ENCODE measurements at regions not wholly inside any gene's neighbourhood (a gene's known extent, or its start where the extent isn't known, plus 50 kb on each side); places are given as distances from the start of the nearest gene placed in this dataset.

- DNase-seq (ENCODE audit: low read depth) = no peak
Measured at GRCh38 chr3:43180027-43180426, 74.1 kb upstream of the POMGNT2 start.

GRCh38 chr3:43178891-43179366 is 73.0 kb upstream of the POMGNT2 start:
- no peak for DNase-seq (ENCODE audit: low read depth)

GRCh38 chr3:43177085-43177484 is 71.2 kb upstream of the POMGNT2 start:
- DNase-seq (ENCODE audit: low read depth) = no peak

GRCh38 chr3:43176666-43177065 is 70.8 kb upstream of the POMGNT2 start:
- no peak for DNase-seq (ENCODE audit: low read depth)

GRCh38 chr3:43175541-43175940 is 69.7 kb upstream of the POMGNT2 start:
- DNase-seq (ENCODE audit: low read depth) = no peak

GRCh38 chr3:43173949-43174348 is 68.1 kb upstream of the POMGNT2 start:
- DNase-seq (ENCODE audit: low read depth) = no peak

DNA sequence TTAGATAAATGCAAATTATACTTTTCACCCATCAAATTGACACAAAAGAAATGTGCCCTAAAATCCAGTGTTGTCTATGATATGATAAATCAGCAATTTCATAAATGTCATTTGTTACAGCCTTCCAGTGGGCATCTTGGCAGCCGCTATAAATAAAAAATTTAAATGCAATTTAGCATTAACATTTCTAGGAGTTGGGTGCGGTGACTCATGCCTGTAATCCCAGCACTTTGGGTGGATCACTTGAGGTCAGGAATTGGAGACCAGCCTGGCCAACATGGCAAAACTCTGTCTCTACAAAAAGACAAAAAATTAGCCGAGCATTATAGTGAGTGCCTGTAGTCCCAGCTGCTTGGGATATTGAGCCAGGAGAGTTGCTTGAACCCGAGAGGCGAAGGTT is 65.9 kb upstream of the POMGNT2 start:
- DNase-seq (ENCODE audit: low read depth) = no peak

DNA sequence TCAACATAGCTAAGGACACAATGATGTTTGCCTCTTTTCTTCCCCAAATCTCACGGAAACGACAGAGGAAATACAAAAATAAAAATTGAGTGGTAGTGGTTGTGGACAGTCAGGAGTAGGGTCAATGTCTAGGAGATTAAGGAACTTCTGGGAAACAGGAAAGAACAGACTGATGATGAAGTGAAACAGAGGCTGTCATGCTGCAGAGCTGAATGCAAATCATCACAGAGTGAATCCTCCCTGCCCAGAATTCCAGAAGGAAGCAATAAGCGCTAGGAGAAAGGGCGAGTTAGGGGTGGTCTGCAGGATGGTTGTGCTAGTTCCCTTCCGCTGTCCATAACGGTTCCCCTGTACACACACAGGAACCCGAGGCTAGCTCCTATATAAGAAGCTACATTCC is 64.7 kb upstream of the POMGNT2 start:
- no peak for DNase-seq (ENCODE audit: low read depth)

DNA sequence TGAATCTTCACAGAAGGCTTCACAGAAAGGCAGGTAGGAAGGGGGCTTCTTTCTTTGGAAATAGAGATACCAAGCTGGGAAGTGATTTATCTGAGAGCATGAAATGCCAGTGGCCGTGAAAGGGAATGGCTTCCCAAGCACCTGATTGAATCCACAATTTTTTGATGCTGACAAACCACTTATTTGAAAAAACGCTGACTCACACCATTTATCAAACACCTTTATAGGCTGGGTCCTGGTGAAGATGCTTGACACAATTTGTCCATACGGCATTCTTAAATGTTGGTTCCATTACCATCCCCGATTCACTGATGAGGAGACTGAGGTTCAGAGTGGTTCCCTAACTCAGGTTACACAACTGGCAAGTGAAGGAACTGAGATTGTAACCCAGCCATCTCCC is 64.1 kb upstream of the POMGNT2 start:
- DNase-seq (ENCODE audit: low read depth) = no peak

DNA sequence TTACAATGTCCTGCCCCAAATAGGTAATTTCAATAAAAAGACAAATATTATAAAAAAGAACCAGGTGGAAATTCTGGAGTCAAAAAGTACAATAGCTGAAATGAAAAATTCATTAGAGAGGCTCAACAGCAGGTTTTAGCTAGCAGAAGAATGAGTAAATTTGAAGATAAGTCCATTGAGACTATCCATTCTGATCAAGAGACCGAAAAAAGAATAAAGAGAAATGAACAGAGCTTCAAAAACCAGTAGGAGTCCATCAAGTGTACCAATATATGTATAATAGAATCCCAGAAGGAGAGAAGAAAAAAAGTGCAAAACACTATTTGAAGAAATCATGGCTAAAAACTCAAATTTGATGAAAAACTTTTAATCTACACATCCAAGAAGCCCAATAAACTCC is 60.5 kb upstream of the POMGNT2 start:
- no peak for DNase-seq (ENCODE audit: low read depth)

- no peak for DNase-seq (ENCODE audit: low read depth)
Measured at GRCh38 chr3:43165786-43166185, 59.9 kb upstream of the POMGNT2 start.

DNA sequence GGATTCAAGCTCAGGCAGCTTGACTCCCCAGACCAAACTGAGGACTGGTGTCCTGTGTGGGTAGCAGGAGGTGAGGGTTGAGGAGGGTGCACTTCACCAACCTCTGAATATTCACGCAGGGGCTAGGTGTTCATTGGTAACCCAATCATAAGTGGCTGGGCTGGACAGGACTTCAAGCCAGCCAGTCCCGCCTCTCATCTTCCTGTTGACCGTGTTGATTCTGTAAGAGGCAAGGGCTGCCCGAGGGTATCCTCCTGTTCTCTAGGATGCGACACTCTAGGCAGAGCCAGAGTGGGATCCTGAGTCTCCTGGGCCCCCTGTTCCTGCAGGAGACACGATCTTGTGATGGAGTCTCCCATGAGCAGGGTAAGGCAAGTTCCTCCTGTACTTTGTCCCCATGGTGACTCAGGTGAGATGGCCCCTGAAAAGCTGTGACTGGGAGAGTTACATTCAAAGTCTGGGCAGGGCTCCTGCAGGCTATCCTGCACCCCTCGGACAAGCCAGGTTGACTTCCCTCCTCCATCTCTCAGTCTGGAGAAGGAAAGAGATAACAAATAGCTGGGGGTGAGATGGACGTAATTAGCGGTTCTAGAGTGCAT is 58.1 kb upstream of the POMGNT2 start:
- DNase-seq (ENCODE audit: low read depth) = no peak

DNA sequence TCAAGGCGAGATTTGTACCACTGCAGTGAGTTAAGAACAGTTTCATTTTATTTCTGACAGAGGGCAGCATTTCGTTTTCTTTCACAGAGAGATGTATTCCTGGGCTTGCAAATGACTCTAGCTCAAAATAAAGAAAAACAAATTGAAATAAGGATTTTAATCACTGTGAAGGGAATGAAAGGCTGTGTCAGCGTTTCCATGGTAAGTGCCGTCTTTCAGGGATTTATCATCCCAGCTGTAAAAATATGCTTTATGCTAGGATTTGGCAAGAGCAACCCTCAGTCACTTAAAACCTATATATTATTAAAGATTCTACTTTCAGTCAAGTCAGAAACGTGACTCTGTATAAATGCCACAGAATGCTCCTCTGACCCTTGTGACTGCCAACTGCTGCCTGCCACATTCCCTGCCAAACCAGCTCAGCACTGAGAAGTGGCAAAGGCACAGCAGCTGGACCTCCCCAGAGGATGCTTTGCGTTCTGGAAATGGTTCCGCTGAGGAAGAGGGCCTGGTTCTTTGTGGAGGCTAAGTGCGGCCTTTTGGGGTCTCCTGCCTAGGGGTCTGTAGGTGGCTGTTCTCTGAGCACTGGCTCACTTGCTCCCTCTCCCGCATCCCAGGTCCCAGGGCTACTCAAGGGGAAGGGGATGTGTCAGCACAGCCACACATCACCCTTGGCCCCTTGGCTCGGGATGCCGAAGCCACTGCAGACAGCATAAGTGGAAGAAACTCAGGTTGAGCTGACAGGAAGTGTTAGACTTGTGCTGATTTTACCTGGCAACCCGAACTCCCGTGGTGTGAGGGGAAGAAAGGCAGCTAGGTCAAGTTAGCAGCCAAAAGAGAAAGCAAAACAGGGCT is 56.6 kb upstream of the POMGNT2 start:
- DNase-seq (ENCODE audit: low read depth) = no peak

- DNase-seq (ENCODE audit: low read depth) = no peak
Measured at GRCh38 chr3:43161684-43162229, 55.9 kb upstream of the POMGNT2 start.

DNA sequence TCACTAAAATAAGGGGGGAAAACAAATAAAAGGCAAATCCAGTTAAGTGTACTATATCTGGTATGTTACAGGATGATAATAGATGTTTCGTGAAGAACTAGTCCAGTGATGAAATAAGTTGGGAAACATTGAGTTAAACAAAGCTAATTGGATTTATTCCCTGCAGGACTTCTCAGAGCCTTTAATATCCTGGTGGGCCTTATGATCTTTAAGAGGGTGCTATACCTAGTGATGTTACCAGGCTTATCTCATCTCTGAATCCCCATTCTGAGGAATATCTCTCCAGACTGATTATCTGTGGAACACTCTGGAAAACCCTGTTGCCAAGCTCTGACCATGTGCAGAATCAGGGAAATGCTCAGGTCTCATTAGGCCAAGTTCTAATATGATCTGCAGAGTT is 54.8 kb upstream of the POMGNT2 start:
- DNase-seq (ENCODE audit: low read depth) = no peak

GRCh38 chr3:43159876-43160255 is 54.0 kb upstream of the POMGNT2 start:
- DNase-seq (ENCODE audit: low read depth) = no peak

GRCh38 chr3:43159131-43159875 is 53.4 kb upstream of the POMGNT2 start:
- no peak for DNase-seq (ENCODE audit: low read depth)

DNA sequence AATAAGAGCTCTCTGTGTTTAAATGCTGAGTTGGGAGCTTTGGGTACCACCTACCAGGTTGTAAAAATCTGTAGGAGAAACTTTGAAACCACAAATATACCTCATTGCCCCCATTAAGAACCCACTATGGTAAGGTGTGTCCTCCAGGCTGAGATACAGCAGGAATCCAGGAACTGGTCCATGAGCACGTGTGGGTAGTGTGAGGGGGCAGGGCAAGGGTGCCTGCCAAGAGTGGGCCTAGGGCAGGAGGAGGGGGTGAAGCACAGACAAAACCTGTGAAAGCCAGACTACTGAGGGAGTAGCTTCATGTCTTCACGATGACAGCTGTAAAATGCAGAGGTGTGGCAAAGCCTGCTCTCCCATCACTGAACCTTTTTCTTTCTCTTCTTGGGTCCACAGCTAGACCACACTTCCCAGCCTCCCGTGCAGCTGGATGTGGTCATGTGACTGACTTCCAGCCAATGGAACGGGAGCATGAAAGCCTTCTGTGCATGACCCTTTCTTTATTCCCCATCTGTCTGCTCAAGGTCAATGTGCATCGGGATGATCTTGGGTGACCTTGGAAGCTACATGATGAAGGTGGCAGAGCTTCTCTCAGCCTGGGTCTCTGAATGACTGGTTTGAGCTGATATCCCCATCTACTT is 51.1 kb upstream of the POMGNT2 start:
- DNase-seq (ENCODE audit: low read depth) = no peak

DNA sequence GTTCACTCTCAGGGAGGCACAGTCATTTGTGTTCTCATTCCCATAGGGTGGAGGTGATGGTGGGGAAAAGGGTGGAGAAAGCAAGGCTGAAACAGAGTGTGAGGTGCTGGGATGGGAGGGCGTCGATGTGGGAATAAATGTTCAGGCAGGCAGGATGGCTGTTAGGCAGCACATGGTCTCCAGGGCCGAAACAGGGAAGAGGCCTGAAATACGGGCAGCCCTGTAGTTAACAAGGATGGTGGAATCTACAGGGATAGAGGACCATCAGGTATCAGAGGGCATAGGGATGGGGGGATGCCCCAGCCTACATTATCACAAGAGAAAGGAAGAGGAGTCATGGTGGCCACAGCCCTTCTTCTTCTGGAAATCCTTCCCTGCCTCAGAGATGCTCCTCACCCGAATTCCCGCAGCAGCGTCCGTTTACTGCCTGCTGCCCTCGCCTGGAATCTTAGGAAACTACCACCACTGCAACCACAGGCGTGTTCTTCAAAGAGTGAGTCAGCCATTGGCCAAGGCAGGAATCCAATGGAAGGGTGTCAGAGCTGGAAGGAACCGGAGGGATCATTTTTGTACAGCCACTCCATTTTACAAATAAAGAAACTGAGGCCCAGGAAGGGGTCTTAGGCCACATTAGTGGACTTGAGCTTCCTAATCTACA is 49.7 kb upstream of the POMGNT2 start:
- no peak for DNase-seq (ENCODE audit: low read depth)

All from activated gamma-delta T cell treated with anti-CD3 and anti-CD28 coated beads, Interleukin-2, amount 50 U/mL, for 16 hours (primary cell).